B cell (primary cell): ENCODE measurements at regions not wholly inside any gene's neighbourhood (a gene's known extent, or its start where the extent isn't known, plus 50 kb on each side); places are given as distances from the start of the nearest gene placed in this dataset.

Experiments used
- ATAC-seq: fragments of 200-7000 bp; cut with Tn5 transposase; one replicate; pipeline ENCODE4 v1.10.0; 2021; ENCODE audit warnings: low read depth, mild to moderate bottlenecking, moderate number of reproducible peaks, moderate library complexity
- CTCF ChIA-PET: fragments of 350-600 bp; sonication (Branson Sonifier 250); formaldehyde crosslinking; loops from one replicate; lab custom pipeline; 2021; ENCODE audit warnings: antibody characterized with exemption, inconsistent platforms; lab: Charles Lee
- POLR2A ChIA-PET: fragments of 350-600 bp; sonication (Branson Sonifier 250); formaldehyde crosslinking; loops from one replicate; lab custom pipeline; 2021; ENCODE audit warnings: antibody characterized with exemption; lab: Charles Lee
- DNase-seq: peaks from one replicate; pipeline ENCODE4 v3.0.0; 2013
- H2AFZ ChIP-seq: 2 replicates; pipeline ENCODE4 v1.6.1; 2012; ENCODE audit warnings: mild to moderate bottlenecking, low read depth, low read length; ENCODE audit not compliant: insufficient read depth, poor library complexity, severe bottlenecking
- H3K27ac ChIP-seq, 2 donors: 1 replicate in 1 of 2; 2 replicates in 1 of 2; pipeline ENCODE4 v1.5.1; 2012 to 2013; ENCODE audit warnings: low read length in 2 of 2, mild to moderate bottlenecking in 2 of 2, moderate library complexity in 1 of 2
- H3K27me3 ChIP-seq, 4 experiments: fragments of 200-600 bp in 1 of 4; sonication (generic) in 1 of 4; replicated peaks in 1 of 4; 1 replicate in 2 of 4; 2 replicates in 2 of 4; pipeline versions ENCODE4 v1.6.1 to v1.7.0; 2013 to 2016; ENCODE audit warnings: low read length in 3 of 4, mild to moderate bottlenecking in 2 of 4, mixed read lengths in 1 of 4, moderate library complexity in 1 of 4; ENCODE audit not compliant: insufficient read depth in 4 of 4, control insufficient read depth in 3 of 4; ENCODE audit errors: control extremely low read depth in 1 of 4
- H3K36me3 ChIP-seq, 2 experiments: replicated peaks in 1 of 2; 1 replicate in 1 of 2; 2 replicates in 1 of 2; pipeline versions ENCODE4 v1.6.1 to v1.7.1; 2013; ENCODE audit warnings: low read length in 1 of 2; ENCODE audit not compliant: insufficient read depth in 2 of 2, control insufficient read depth in 1 of 2; ENCODE audit errors: control extremely low read depth in 1 of 2, extremely low read depth in 1 of 2
- H3K4me1 ChIP-seq, 2 donors: fragments of 200-600 bp in 1 of 2; sonication (generic) in 1 of 2; 1 replicate in 1 of 2; 2 replicates in 1 of 2; pipeline versions ENCODE4 v1.5.1 to v1.6.1; 2013 to 2017; ENCODE audit warnings: low read length in 2 of 2; ENCODE audit not compliant: control insufficient read depth in 2 of 2, insufficient read depth in 2 of 2
- H3K4me2 ChIP-seq: replicated peaks from 2 replicates; pipeline ENCODE3; 2012; ENCODE audit warnings: mild to moderate bottlenecking, low read depth, low read length; ENCODE audit not compliant: poor library complexity, severe bottlenecking
- H3K4me3 ChIP-seq, 5 experiments: fragments of 200-600 bp in 1 of 5; sonication (generic) in 1 of 5; 1 replicate in 3 of 5; 2 replicates in 2 of 5; pipeline versions ENCODE4 v1.5.1 to v1.7.0; 2011 to 2016; ENCODE audit warnings: low read length in 4 of 5, mild to moderate bottlenecking in 4 of 5, low read depth in 2 of 5, control low read depth in 1 of 5, moderate library complexity in 1 of 5; ENCODE audit not compliant: insufficient read depth in 1 of 5; ENCODE audit errors: control extremely low read depth in 1 of 5, extremely low read depth in 1 of 5
- H3K79me2 ChIP-seq: fragments of 200-600 bp; sonication (generic); one replicate; pipeline ENCODE4 v1.6.0; 2016; ENCODE audit warnings: low read length; ENCODE audit not compliant: control insufficient read depth, insufficient read depth
- H3K9ac ChIP-seq: fragments of 200-600 bp; sonication (generic); 2 replicates; pipeline ENCODE4 v1.6.1; 2017; ENCODE audit warnings: mild to moderate bottlenecking, low read length, moderate library complexity
- H3K9me3 ChIP-seq, 3 donors: one replicate each; pipeline versions ENCODE4 v1.6.1 to v1.7.1; 2013; ENCODE audit warnings: low read length in 2 of 3; ENCODE audit not compliant: control insufficient read depth in 2 of 3, insufficient read depth in 1 of 3; ENCODE audit errors: control extremely low read depth in 1 of 3
- H4K20me1 ChIP-seq: 2 replicates; pipeline ENCODE4 v1.6.0; 2012; ENCODE audit warnings: mild to moderate bottlenecking, low read length; ENCODE audit not compliant: insufficient read depth, control insufficient read depth, poor library complexity, severe bottlenecking
- H3K27ac Mint-ChIP-seq: one replicate; pipeline ENCODE4 v1.8.0; 2021; ENCODE audit warnings: mixed read lengths
- H3K27me3 Mint-ChIP-seq: one replicate; pipeline ENCODE4 v1.8.0; 2021; ENCODE audit warnings: mixed read lengths
- H3K4me1 Mint-ChIP-seq: one replicate; pipeline ENCODE4 v1.8.0; 2021; ENCODE audit warnings: mixed read lengths
- H3K4me3 Mint-ChIP-seq: one replicate; pipeline ENCODE4 v1.8.0; 2021; ENCODE audit warnings: mixed read lengths
- H3K9me3 Mint-ChIP-seq: one replicate; pipeline ENCODE4 v1.8.0; 2022; ENCODE audit warnings: mixed read lengths; ENCODE audit not compliant: insufficient read depth
- CTCF ChIP-seq: fragments of 200-600 bp; IDR thresholded peaks from one replicate; pipeline ENCODE4 v1.8.0; 2022; ENCODE audit warnings: antibody characterized with exemption, mild to moderate bottlenecking
- EZH2 ChIP-seq: IDR thresholded peaks from 2 replicates; pipeline ENCODE4 v1.6.1; 2012; ENCODE audit warnings: borderline replicate concordance, low read depth, mild to moderate bottlenecking, moderate library complexity, low read length; ENCODE audit not compliant: insufficient read depth, poor library complexity, severe bottlenecking
- WGBS: methylation state at CpG from one replicate; pipeline ENCODE4 v1.1.5; 2013; ENCODE audit warnings: missing lambda C conversion rate; ENCODE audit not compliant: insufficient coverage; 5-methylcytosine and 5-hydroxymethylcytosine counted together
- intact Hi-C: fragments of 100-400 bp; cut with micrococcal nuclease; formaldehyde crosslinking; loops from one replicate; pipeline ENCODE4 v1.10.0; 2022

- Mint-ChIP-seq H3K4me1 (peaks cover 53% of the 10 kb centered on the region), H3K27me3 (no peaks in the 10 kb centered on the region), H3K9me3 (no peaks in the 10 kb centered on the region), H3K27ac (peak overlapping the region; percentile 84), H3K4me3 (peak overlapping the region; percentile 76)
- ATAC-seq (no peak), DNase-seq (peak; percentile 36)
- no peaks in the 10 kb centered on the region for H3K79me2 ChIP-seq
- H3K27me3 ChIP-seq: no peaks in the 10 kb centered on the region
- H2AFZ ChIP-seq: peak overlapping the region; percentile 68
- ChIA-PET CTCF (interaction anchor here (0.8 to 8.2 kb wide), 7 partner anchors 14 to 87 kb away, joined by 3 to 73 read pairs (median 11); partner anchors contain the start of gene RASGRP1), POLR2A (interaction anchor here (1.0 to 2.7 kb wide), 4 partner anchors 18 to 88 kb away, joined by 4 to 11 read pairs (median 5); no protein-coding TSS in a partner anchor)
- H3K4me2 ChIP-seq: peak overlapping the region; percentile 78
- H3K9ac ChIP-seq: peak overlapping the region; percentile 63
- peaks cover 0 to 3% (median 0%) of the 10 kb centered on the region in 3 donors for H3K9me3 ChIP-seq
- H3K27ac ChIP-seq: peak overlapping the region; percentile 83 to 86
- intact Hi-C loops: no loop called here
- peaks cover 40 to 42% of the 10 kb centered on the region in 2 donors for H3K4me1 ChIP-seq
- WGBS: no CpG with 5 or more reads among the region's 5 CpGs
- H4K20me1 ChIP-seq: no peaks in the 10 kb centered on the region
- H3K4me3 ChIP-seq: peak overlapping the region in 1 of 5 experiments; percentile 57
- TF ChIP-seq EZH2: no peak
- TF ChIP-seq CTCF: no peak
- no peaks in the 10 kb centered on the region for H3K36me3 ChIP-seq
Observed at GRCh38 chr15:38652183-38652794, 87.7 kb upstream of the RASGRP1 start.

GRCh38 chr15:38652998-38653397 lies 88.4 kb upstream of the RASGRP1 start:
- peak overlapping the region; percentile 2 for H3K9ac ChIP-seq
- no peak for TF ChIP-seq EZH2
- TF ChIP-seq CTCF: no peak
- intact Hi-C loops: no loop called here

More at GRCh38 chr15:38652998-38653397, 88.4 kb upstream of the RASGRP1 start:
- Mint-ChIP-seq H3K9me3 (no peaks in the 10 kb centered on the region), H3K4me3 (peak overlapping the region; percentile 36), H3K27ac (peak overlapping the region; percentile 84), H3K4me1 (peaks cover 50% of the 10 kb centered on the region), H3K27me3 (no peaks in the 10 kb centered on the region)
- H4K20me1 ChIP-seq: no peaks in the 10 kb centered on the region
- peak overlapping the region; percentile 68 for H2AFZ ChIP-seq
- peak; percentile 27 for DNase-seq
- H3K4me3 ChIP-seq: no peak overlapping the region
- peaks cover 0 to 3% (median 0%) of the 10 kb centered on the region in 3 donors for H3K9me3 ChIP-seq
- ATAC-seq: no peak
- H3K27ac ChIP-seq: peak overlapping the region; percentile 5 to 83
- ChIA-PET CTCF (interaction anchor here (0.8 to 8.2 kb wide), 7 partner anchors 13 to 91 kb away, joined by 3 to 73 read pairs (median 7); partner anchors contain the start of gene RASGRP1), POLR2A (interaction anchor here (1.6 to 2.7 kb wide), 2 partner anchors 17 to 20 kb away, joined by 4 to 11 read pairs; no protein-coding TSS in a partner anchor)
- H3K4me2 ChIP-seq: peak overlapping the region; percentile 78
- peaks cover 40 to 42% of the 10 kb centered on the region in 2 donors for H3K4me1 ChIP-seq
- no peaks in the 10 kb centered on the region for H3K79me2 ChIP-seq
- 0% methylated on average over 5 of the region's 6 CpGs for WGBS
- no peaks in the 10 kb centered on the region for H3K36me3 ChIP-seq
- H3K27me3 ChIP-seq: no peaks in the 10 kb centered on the region
